GM21529 (cell line): ENCODE measurements at regions not wholly inside any gene's neighbourhood (a gene's known extent, or its start where the extent isn't known, plus 50 kb on each side); places are given as distances from the start of the nearest gene placed in this dataset.

Experiments used
- ATAC-seq: cut with Tn5 transposase; IDR thresholded peaks from one replicate; pipeline ENCODE4 v1.9.1; 2021; ENCODE audit not compliant: unreplicated experiment

- no peak for ATAC-seq
Observed at GRCh38 chr5:133778636-133779035, 166.3 kb upstream of the FSTL4 start.

- no peak for ATAC-seq
Observed at GRCh38 chr5:133777951-133778350, 165.6 kb upstream of the FSTL4 start.

GRCh38 chr5:133775584-133776304 is 163.4 kb upstream of the FSTL4 start:
- no peak for ATAC-seq

- ATAC-seq, result no peak
Observed at GRCh38 chr5:133773247-133774202, 161.2 kb upstream of the FSTL4 start.

- no peak for ATAC-seq
Observed at GRCh38 chr5:133769842-133770241, 157.5 kb upstream of the FSTL4 start.

- ATAC-seq, result no peak
Observed at GRCh38 chr5:133763744-133764143, 151.4 kb upstream of the FSTL4 start.

- ATAC-seq, result no peak
Observed at GRCh38 chr5:133761632-133762031, 149.3 kb upstream of the FSTL4 start.

- ATAC-seq, result no peak
Observed at GRCh38 chr5:133760532-133760931, 148.2 kb upstream of the FSTL4 start.

- ATAC-seq, result no peak
Observed at GRCh38 chr5:133758641-133759040, 146.3 kb upstream of the FSTL4 start.

- no peak for ATAC-seq
Observed at GRCh38 chr5:133757396-133757945, 145.1 kb upstream of the FSTL4 start.

GRCh38 chr5:133756756-133757155 is 144.4 kb upstream of the FSTL4 start:
- ATAC-seq, result no peak

- no peak for ATAC-seq
Observed at GRCh38 chr5:133756036-133756435, 143.7 kb upstream of the FSTL4 start.

- no peak for ATAC-seq
Observed at GRCh38 chr5:133754575-133755169, 142.3 kb upstream of the FSTL4 start.

GRCh38 chr5:133753856-133754255 is 141.5 kb upstream of the FSTL4 start:
- ATAC-seq, result no peak

- ATAC-seq, result no peak
Observed at GRCh38 chr5:133751846-133752245, 139.5 kb upstream of the FSTL4 start.

- no peak for ATAC-seq
Observed at GRCh38 chr5:133751421-133751820, 139.1 kb upstream of the FSTL4 start.

- no peak for ATAC-seq
Observed at GRCh38 chr5:133750856-133751255, 138.5 kb upstream of the FSTL4 start.

- no peak for ATAC-seq
Observed at GRCh38 chr5:133750356-133750755, 138.0 kb upstream of the FSTL4 start.

GRCh38 chr5:133749331-133749985 is 137.1 kb upstream of the FSTL4 start:
- no peak for ATAC-seq

GRCh38 chr5:133746834-133747233 is 134.5 kb upstream of the FSTL4 start:
- ATAC-seq, result no peak

GRCh38 chr5:133744960-133745308 is 132.6 kb upstream of the FSTL4 start:
- ATAC-seq, result no peak
